Fibroblast of skin of right biceps (primary cell): ENCODE measurements at regions not wholly inside any gene's neighbourhood (a gene's known extent, or its start where the extent isn't known, plus 50 kb on each side); places are given as distances from the start of the nearest gene placed in this dataset.

Experiments used
- DNase-seq: peaks from one replicate; pipeline ENCODE4 v3.0.0-alpha.2; 2013

DNA sequence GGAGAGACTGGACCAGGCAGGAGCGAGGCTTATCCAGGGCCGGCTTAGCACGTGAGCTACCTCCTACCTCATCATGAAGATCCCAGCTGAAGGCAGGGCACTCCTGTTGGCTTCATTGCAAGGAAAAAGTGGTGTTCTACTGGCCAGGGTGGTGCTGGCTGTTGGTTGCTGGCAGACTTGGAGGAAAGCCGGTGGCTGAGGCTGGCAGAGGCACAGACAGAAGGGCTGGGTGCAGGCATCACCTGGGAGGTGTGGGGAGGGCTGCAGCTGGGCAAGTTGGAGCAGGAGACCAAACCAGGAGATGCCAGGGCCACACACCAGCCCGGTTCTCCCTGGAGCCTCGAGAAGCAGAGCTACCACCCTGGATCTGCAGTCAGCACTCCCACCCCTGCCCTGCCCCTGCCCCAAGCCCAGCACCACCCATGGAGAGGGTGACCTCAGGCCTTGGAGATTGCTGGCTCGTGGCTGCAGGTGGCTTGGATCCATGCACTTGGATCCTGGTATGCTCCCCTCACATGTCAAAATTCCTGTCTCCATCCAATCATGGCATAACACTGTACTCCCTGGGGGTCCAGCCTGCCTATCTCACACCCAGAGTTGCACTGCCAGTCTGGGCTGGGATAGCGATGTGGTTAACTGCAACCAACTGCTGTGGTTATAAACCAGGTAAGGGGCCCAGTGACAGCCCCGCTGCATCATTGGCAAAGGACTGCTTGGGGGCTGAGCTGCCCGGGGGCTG is 49.7 kb downstream of the GLI2 start:
- DNase-seq = no peak

DNA sequence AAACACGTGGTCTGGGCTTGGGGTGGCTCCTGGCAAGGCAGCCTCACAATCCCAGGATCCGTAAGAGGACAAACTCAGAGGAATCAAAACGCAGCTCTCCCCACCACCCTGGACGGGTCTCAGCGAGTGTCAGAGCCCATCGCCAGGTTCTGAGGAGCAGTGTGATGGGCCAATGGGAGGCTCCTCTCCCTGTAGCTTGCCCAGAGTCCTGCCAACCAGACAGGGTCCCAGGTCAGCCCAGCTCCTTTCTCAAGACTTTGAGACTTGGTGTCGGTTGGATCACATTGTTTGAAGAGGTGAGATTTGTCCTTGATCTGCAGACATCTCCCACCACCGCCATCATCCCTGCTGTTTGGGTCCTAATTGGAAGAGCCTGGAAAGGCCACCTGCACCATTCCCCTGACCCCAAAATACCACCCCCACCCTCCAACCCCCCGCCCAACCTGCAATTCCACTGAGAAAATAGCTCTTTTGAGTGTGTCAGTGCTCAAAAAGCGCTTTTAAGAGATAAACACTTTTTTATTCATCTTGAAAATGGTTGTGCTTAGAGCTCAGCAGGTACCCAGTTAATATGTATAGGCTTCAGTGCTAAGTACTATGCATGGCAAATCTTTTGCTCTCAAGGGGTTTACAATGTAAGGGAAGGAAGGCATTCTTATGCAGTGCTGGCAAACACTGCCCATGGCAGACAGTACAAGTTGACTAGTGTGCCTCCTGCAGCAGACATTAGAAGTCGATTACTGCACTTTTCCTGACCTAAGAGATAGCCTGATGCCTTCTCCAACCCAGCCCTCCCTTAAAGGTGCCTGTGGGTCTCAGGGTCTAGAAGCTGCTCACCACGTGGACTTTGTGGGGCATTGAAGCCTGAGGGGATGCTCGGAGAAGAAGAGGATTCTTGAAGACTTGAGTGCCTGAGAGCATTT is 50.6 kb downstream of the GLI2 start:
- DNase-seq = no peak

DNA sequence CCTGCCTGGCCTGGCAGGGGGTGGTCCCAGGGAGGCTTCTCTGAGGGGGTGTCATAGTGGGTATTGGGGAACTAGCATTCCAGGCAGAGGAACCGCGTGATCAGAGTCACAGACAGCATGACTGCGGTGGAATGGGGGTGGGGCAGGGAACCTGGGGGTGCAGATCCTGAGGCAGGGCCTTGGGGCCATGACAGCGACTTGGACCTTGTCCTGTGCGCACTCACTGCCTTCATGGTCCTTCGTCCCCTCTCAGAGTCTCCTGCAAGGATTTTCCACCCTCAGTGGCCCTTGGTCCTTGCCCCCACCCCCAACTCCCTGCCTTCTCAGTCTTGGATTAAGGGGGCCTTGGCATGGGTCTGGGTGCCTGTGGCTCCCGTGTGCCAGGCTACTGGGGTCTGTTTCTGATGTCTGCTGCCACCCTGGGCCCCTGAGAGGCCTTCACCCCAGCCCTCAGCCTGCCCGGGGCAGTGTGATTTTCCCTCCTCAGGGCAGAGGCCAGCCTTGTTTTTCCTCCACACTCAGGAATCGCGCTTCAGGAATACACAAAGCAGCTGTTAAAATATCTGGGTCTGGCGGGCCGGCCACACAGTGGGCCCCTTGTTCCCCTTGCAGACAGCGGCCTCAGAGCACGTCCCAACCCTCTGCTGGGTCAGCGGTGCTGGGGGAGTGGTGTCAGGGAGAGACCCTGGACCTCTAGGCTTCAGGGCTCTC is 51.6 kb downstream of the GLI2 start:
- DNase-seq = no peak

DNA sequence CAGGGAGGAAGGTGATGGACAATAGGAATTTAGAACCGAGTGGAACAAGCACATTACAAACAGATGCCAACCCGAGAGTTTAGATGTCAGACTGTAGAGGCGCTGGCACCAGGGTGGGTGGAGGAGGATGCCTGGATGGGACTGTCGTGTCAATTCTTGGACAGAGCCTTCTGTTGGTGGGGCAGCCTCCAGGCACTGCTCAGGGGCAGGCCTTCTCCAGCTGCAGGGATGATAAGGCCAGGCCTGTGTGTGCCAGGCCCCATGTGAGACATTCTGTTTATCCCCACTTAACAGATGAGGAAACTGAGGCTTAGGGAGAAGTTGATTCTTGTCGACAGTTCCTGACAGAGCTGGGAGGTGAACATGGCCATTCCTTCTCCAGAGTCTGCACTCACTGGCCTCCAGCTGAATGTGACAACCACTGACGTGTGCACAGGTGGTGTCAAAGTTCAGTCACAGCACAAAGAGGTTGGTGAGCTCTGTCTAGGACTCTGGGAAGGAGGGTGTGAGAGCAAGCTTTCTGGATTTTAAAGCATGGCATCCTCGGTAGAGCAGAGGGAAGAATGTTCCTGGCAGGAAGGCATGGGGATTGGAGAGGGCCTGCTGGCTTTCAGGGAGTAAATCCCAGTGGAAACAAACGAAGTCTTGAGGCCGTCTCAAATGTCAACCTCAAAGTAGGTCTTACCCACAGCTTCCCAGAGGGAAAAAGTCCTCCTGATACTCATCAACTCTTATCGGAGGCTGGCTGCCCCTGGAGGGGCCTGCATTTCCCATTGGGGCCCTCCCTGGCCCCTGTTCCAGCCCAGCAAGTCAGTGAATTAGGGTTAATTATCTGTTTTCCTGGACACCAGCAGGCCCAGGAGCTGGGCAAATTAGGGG is 52.4 kb downstream of the GLI2 start:
- no peak for DNase-seq

DNA sequence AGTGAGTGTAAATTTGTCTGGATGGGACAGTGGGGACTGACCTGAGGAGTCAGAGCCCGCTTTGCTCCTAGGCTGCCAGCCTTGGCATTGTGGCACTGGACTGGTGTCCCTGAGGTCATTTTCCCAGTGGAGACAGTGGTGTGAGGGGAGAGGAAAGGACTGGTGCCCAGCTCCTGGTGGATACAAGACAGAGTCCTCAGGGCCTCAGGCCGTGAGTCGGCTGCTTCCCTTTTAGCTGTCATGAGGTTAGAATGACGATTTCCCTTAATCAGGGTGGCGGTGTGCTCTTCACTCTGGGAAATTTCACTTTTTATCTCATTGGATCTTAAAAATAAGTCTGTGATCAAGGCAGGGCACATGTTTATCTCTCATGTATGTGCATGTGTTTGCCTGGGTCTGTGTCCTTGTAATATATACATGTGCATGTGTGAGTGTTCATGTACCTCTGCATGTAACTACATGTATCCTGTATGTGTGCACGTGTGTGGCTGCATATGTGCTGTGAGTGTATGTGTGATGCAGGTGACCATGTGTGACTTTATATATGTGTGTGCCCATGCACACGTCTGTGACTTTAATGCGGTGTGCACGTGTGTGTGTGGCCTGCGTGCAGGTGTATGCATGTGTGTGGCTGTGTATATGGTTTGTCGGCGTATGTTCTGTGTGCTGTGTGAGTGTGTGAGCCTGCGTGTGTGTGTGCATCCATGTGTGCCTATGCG is 55.7 kb downstream of the GLI2 start:
- DNase-seq = no peak

DNA sequence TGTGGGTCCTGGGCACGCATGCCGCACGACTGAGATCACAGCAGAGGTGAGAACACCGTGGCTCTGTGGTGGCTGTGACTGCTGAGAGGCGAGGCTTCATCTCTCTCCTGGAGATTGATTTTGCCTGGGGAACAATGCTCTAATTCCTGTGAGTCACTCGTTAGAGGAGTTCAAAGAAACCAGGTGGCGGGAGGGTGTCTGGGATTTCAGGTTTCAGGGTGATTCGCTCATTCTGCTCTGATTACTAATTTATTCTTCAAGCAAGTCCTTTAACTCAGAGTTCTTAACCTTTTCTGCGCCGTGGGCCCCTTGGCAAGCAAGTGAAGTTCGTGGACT is 56.3 kb downstream of the GLI2 start:
- peak; percentile 44 for DNase-seq

DNA sequence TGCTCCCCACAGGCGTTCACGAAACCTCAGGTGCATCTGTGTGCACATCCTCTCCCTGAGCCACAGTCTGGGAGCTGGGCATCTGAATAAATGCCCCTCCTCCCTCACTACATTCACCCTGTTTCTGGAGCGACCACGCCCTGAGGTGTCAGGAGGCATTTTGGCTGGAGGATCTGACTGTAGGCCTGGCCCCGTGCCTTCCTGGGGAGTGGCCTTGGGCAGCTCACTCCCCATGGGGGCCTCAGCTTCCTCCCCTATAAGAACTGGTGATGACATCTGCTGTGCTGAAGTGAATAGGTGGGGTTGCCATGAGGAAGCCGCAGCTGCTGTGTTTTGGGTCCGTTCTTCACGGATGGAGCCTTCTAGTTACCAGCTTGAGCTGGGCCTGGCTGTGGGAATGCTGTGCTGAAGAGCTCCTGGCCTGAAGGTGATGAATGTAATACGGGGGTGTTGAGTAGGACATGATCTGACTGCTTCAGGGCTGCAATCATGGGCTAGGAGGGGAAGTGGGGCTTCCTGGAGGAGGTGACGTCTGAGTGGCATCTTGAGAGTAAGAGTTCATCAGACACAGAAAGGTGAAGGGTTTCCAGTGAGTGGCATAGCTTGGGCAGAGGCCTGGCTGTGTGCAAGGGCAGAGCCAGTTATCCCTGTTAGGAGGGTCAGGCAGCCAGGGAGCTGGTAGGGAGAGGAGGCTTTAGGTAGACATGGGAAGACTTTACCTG is 58.2 kb downstream of the GLI2 start:
- DNase-seq = peak; percentile 54

DNA sequence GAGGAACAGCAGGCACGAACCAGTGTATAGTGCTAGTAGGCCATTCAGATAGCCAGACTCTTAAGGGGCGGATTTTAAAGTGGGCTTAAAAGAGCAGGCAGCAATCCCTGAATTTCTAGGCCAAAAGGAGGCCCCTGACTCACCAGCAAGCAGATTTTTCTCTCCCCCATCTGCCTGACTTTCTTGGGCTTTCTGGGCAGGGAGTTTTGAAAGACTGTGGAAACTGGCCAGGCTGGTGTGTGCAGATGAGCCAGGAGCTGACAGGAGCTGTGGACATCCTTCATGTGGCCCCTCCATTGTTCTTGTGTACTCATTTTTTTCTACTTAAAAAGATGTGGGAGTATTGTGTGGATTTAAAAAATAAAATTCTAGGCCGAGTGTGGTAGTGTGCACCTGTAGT is 59.0 kb downstream of the GLI2 start:
- peak; percentile 75 for DNase-seq

DNA sequence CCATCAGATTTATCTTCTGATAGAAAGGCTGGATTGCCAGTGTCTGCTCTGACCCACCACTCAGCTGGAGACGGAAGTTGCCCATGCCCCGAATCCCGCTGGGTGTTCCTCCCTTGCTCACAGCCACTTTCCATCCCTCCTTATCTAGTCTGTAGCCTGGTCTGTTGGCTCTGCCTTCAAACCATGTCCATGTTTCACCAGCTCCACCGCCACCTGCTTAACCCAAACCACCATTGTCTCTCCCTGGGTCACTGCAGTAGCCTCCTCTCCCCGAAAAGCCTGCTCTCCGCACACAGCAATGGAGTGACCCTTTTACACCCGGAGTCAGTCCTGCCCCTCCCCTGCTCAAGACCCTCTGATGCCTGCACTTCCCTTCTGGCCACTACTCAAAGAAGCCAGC is 60.4 kb downstream of the GLI2 start:
- DNase-seq = no peak

DNA sequence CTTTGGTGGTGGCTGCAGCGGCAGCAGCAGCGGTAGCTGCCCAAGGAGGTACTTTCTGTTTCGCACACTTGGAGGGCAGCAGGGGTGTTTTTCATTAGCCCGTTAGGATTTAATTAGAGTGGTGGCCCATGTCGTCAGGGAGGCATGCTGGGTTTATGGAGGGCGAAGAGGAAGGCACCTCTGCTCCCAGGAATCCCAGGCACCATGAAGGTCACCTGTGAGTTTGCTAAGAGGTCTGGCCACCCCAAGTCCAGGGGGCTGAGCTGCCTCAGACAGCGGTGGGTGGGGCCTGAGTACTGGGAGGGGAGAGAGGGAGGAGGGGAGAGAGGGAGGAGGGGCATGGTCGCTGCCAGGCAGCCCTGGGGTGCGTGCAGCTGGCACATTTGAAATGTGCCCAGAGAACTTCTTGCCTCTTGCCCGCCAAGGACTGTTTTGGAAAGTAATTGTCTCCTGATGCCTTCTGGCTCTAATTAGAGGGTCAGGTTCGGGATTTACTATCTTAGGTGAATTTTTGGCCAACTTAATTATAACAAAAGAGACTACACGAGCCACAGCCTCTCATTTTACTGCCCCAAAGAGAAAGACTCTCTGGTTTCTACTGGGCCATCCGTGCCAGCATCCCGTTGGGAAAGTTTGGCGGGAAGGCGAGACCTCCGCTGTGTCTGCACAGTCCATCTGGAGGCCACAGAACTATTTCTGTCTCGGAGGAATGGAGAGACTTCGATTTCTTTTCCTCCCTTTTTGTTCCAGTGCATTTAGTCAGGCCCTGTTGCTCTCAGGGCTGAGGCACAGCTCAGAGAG is 62.0 kb downstream of the GLI2 start:
- peak; percentile 40 for DNase-seq

DNA sequence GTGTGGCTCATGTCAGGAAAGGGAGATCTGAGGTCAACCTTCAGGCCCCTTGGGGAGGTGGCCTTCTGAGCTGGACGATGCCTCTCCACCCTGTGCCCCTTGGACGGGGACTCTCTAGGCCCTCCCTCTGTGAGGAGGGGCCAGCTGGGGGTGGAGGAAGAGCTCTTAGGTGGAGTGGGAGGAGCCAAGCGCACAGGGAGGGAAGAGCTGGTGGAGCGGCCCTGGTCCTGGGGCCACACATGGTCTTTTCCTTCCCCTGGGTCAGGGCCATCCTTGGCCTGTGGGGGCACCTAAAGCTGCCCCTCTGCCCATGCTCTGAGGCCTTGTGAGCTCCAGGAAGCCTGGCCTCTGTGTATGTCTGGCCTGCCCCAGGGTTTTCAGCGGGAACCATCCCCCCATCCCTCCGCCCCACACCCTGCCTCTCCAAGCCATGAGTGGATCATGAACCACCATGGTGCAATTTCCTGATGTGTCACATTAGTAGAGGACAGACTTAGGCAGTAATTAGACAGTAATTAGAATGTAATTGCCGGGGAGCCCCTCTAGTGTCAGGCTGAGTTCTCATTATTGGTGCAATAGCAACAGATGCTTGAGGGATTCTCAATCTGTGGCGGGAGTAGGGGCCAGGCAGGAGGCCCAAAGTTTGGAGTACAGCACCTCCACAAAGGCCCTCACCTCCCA is 63.0 kb downstream of the GLI2 start:
- peak; percentile 58 for DNase-seq

DNA sequence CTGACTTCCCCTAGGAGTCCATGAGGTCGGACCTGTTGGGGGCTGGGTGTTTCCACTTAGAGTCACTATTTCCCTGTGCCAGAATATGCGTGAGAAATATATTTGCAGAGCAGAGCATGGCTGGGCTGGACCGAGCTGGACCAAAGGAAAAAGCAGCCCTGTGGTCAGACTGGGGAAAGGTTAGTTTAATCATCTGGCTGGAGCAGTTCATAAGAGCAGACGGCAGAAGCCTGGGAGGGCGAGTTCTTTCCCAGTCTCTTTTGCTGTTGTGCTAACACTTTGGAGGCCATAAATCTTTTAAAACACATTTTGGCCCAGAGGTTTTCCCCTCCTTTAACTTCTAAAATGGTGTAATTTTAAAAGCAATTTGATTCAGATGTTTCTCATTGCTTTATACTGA is 66.5 kb downstream of the GLI2 start:
- DNase-seq = peak; percentile 36

DNA sequence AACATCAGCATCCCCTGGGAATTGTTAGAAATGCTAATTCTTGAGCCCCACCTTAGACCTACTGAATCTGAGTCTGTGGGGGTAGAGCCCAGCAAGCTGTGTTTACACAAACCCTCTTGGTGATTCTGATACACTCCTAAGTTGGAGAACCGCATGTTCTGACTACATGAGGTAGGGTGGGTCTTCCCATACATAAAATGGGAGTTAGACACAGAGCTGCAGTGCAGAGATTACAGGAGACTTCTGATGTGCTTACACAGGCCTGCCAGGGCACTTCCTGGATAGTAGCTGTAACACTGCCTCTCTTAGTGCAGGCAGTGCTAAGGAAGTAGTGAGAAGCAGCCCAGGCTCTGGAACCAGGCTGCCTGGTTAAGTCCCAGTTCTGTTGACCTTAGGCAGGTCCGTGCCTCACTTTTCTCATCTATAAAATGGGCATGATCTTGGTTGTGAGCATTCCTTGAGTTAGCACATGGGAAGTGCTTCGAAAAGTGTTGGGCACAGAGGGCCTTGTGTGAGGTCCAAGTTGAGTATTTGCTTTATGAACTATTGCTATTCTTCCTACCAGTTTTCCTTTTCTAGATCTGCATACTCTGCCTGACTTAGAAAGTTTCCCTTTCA is 67.3 kb downstream of the GLI2 start:
- no peak for DNase-seq

DNA sequence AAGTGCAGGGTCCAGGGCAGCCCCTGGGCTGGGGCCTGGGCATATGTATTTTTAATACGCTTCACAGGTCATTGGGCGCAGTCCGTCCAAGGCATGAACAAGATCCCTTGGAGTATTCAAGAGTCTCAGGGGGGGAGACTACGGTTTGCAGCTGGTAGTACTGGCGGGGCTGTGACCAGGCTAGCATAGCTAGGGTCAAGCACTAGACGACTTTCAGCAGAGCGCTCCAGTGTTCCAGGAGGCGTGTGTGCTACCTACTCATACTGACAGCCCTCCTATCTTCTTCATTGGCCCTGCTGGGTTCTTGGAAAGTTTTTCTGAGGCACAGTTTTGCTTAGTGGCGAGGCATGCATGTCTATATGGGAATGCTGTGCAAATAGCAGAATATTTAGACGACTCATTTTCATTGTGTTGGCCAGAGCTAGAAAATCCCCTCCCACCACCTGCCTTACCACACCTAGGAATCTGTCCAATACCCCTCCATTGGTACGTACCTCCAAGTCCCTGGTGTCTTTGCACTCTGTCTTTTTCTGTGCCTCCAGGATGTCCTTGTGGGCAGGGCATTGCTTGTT is 68.2 kb downstream of the GLI2 start:
- DNase-seq = no peak

DNA sequence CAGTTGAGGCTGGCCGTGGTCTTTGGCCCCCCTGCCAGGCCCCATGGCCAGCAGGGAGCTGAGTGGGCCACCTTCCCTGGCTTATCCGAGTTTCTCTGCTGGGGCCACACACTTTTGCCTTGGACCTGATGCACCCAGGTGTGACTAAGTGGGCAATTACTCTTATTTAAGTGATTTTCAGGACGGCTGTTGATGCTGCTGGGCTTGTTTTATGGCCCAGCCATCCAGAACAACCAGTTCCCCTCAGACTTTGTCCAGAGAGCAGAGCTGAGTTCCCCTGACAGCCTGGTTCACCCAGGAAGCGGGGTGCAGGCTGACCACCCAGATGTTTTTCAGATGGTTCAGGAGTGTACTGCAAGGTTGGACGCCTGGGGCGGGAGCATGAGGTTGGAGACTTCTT is 68.8 kb downstream of the GLI2 start:
- no peak for DNase-seq

DNA sequence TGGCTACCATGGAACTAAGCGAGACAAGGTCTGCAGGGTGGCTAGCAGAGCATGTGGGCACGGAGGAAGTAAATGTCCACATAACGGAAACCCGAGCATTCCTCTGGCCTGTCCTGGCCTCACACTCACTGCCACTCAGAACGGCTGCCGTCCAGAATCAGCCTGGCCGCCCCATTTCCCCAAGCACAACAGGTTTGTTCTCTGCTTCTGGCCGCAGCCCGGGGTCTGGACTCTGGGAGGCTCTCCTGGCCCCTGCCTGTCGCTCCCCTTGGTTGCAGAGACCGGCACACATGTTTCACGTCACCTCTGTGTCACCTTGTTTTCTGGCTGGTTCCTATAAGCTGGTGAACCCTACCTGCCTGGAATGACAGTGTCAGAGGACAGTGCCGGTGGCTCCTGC is 69.3 kb downstream of the GLI2 start:
- no peak for DNase-seq

DNA sequence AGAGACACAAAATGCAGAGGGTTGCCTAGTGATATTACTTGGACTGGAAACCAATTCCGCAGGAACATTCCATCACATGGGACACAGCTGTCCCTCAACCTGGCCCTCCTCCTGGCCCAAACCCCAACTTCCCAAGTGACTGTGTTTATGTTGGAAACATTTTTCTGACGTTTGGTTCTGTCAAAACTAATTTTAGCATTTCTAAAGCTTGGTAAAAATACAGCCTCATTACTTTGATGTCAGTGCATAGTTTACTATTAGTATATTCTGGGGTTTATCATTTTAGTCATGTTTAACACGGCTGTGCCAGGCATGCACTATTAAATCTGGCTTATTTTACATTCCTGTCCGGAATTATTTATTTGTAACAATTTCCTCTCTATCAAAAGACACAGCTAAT is 69.9 kb downstream of the GLI2 start:
- DNase-seq = peak; percentile 36

DNA sequence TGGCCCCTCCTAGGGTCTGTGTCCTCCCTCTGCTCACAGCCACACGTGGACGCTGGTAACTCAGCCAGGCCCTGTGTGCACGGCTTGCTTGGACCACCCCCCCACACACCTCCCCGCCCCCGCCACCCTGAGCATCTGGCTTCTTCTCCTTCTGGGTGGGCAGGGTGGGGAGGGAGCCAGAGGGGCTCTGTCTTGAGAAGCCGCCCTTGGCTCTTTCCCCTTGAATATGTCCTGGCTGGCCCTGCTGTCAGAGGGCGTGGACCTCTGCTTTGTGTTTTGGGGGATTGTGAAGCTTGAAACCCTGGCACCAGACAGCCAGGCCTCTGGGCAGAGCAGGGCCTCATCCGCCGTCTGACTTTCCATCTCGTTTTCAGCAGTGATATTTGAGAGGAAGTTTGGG is 72.1 kb downstream of the GLI2 start:
- DNase-seq = no peak

DNA sequence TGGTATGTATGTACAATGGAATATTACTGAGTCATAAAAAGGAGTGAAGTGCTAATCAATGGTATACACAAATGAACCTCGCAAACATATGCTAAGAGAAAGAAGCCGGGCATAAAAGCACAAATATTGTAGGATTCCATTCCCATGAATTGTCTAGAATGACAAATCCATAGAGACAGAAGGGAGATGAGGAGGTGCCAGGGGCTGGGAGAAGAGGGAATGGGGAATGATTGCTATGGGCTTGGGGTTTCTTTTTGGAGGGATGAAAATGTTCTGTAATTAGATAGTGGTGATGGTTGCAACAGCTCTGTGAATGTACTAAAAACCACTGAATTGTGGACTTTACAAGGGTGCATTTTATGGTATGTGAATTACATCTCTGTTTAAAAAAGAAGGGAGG is 73.5 kb downstream of the GLI2 start:
- DNase-seq = peak; percentile 82
